Peyer's patch (tissue), 4 donors: ENCODE measurements at regions not wholly inside any gene's neighbourhood (a gene's known extent, or its start where the extent isn't known, plus 50 kb on each side); places are given as distances from the start of the nearest gene placed in this dataset.
"Not testable (repeated sequence)": the region's sequence is repeated elsewhere in the genome, so short reads cannot be mapped to it uniquely, and the experiment has no call there.

Source experiments
- CTCF ChIP-seq, 6 experiments: fragments of 450-650 bp in 4 of 6; fragments of 200-600 bp in 2 of 6; sonication (generic) in 1 of 6; IDR thresholded peaks; one replicate each; pipeline ENCODE4 v1.5.1; 2017 to 2019; ENCODE audit warnings: antibody characterized with exemption in 6 of 6, mild to moderate bottlenecking in 3 of 6, moderate library complexity in 1 of 6
- POLR2A ChIP-seq, 2 donors: fragments of 450-650 bp; IDR thresholded peaks; one replicate each; pipeline ENCODE4 v1.5.1; 2017; ENCODE audit warnings: antibody characterized with exemption in 2 of 2, mild to moderate bottlenecking in 2 of 2, moderate library complexity in 2 of 2

DNA sequence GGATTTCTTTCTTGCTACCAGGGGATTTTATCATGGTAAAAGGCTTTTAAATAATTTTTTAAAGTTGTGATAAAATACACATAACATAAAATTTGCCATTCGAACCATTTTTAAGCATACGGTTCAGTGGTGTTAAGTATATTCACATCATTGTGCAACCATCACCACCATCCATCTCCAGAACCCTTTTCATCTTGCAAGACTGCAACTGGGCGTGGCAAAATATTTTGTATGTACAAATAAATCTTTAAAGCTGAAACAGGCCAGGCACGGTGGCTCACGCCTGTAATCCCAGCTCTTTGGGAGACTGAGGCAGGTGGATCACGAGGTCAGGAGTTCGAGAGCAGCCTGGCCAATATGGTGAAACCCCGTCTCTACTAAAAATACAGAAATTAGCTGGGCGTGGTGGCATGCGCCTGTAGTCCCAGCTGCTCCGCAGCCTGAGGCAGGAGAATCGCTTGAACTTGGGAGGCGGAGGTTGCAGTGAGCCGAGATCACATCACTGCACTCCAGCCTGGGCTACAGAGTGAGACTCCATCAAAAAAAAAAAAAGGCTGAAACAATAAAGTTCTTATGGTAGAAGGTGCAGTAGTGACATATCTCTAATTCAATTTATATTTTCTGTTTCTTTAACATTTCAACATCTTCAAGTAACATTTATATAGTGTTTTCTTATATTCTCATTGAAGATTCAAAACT, 138.6 kb downstream of the SOX4 start:
- TF ChIP-seq CTCF, POLR2A (IDR thresholded peaks at IDR 0.05): not testable (repeated sequence)
